ENCODE measurements at regions not wholly inside any gene's neighbourhood (a gene's known extent, or its start where the extent isn't known, plus 50 kb on each side); places are given as distances from the start of the nearest gene placed in this dataset.

GRCh38 chr15:34659056-34659455 lies 75.6 kb upstream of the GOLGA8B start:
- TF ChIP-seq CTCF (conservative IDR thresholded peaks at IDR 0.05): no peak
- TF ChIP-seq EZH2 (IDR thresholded peaks at IDR 0.05; ENCODE audit: low read depth): no peak

Measured in PC-9 (cell line).